GM12878 (cell line): ENCODE measurements at regions not wholly inside any gene's neighbourhood (a gene's known extent, or its start where the extent isn't known, plus 50 kb on each side); places are given as distances from the start of the nearest gene placed in this dataset.

Source experiments
- ATF7 ChIP-seq: fragments of 450-650 bp; IDR thresholded peaks from 2 replicates; pipeline ENCODE4 v1.6.1; 2016; ENCODE audit warnings: low read depth, mild to moderate bottlenecking
- CTCF ChIP-seq, 3 experiments: IDR thresholded peaks in 2 of 3; conservative IDR thresholded peaks in 1 of 3; 2 replicates each; pipeline ENCODE4 v1.5.1; 2011; ENCODE audit warnings: low read depth in 3 of 3, low read length in 3 of 3, mild to moderate bottlenecking in 3 of 3, control low read depth in 2 of 3, moderate library complexity in 2 of 3, inconsistent platforms in 1 of 3, mixed read lengths in 1 of 3; ENCODE audit not compliant: control insufficient read depth in 2 of 3, insufficient read depth in 1 of 3; ENCODE audit errors: extremely low read depth in 1 of 3
- JUND ChIP-seq: IDR thresholded peaks from 2 replicates; pipeline ENCODE4 v1.6.1; 2012; ENCODE audit warnings: low read depth, mild to moderate bottlenecking, low read length, improper control_type of control experiment, moderate library complexity
- RCOR1 ChIP-seq: conservative IDR thresholded peaks from 2 replicates; pipeline ENCODE4 v1.6.1; 2012; ENCODE audit warnings: low read depth, low read length, improper control_type of control experiment
- TAF1 ChIP-seq: IDR thresholded peaks from 2 replicates; pipeline ENCODE4 v1.6.1; 2011; ENCODE audit warnings: mild to moderate bottlenecking, low read depth, low read length, borderline replicate concordance

- TF ChIP-seq CTCF (IDR thresholded peaks at IDR 0.05 in 2 of 3, conservative IDR thresholded peaks at IDR 0.05 in 1 of 3; ENCODE audit: control insufficient read depth in 2 of 3, extremely low read depth in 1 of 3, insufficient read depth in 1 of 3, low read depth in 3 of 3, low read length in 3 of 3) (no peak), TAF1 (no peak), RCOR1 (no peak), ATF7 (no peak), JUND (no peak)
Observed at GRCh38 chr4:3671571-3672464, 94.4 kb upstream of the ADRA2C start.
